ENCODE measurements at regions not wholly inside any gene's neighbourhood (a gene's known extent, or its start where the extent isn't known, plus 50 kb on each side); places are given as distances from the start of the nearest gene placed in this dataset.

DNA sequence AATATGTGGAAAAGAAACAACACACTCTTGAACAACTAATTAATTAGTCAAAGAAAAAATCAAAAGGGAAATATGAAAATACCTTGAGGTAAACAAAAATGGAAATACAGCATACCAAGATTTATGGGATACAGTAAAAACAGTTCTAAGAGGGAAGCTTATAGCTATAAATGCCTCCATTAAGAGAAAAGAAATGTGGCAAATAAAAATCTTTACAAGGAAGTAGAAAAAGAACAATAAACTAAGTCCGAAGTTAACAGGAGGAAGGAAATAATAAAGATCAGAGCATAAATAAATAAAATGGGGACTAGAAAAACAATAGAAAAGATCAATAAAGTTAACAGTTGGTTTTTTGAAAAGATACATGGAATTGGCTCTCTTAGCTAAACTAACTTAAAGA lies 267.8 kb upstream of the NRP1 start:
- TF ChIP-seq, protein P1, sequence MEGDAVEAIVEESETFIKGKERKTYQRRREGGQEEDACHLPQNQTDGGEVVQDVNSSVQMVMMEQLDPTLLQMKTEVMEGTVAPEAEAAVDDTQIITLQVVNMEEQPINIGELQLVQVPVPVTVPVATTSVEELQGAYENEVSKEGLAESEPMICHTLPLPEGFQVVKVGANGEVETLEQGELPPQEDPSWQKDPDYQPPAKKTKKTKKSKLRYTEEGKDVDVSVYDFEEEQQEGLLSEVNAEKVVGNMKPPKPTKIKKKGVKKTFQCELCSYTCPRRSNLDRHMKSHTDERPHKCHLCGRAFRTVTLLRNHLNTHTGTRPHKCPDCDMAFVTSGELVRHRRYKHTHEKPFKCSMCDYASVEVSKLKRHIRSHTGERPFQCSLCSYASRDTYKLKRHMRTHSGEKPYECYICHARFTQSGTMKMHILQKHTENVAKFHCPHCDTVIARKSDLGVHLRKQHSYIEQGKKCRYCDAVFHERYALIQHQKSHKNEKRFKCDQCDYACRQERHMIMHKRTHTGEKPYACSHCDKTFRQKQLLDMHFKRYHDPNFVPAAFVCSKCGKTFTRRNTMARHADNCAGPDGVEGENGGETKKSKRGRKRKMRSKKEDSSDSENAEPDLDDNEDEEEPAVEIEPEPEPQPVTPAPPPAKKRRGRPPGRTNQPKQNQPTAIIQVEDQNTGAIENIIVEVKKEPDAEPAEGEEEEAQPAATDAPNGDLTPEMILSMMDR (IDR thresholded peaks at IDR 0.05) = no peak
- TF ChIP-seq POLR2A (IDR thresholded peaks at IDR 0.05) = no peak

Data from uterus (tissue), 2 donors.